Ovary (tissue), 7 donors: ENCODE measurements at regions not wholly inside any gene's neighbourhood (a gene's known extent, or its start where the extent isn't known, plus 50 kb on each side); places are given as distances from the start of the nearest gene placed in this dataset.

Experiments
- DNase-seq, 5 donors: peaks; one replicate each; pipeline ENCODE4 v3.0.0-alpha.2; 2019 to 2020
- H3K27ac ChIP-seq, 2 donors: fragments of 200-600 bp; one replicate each; pipeline versions ENCODE4 v1.5.1 to v1.8.0; 2019 to 2022
- H3K27me3 ChIP-seq: fragments of 200-600 bp; one replicate; pipeline ENCODE4 v1.8.0; 2022
- H3K36me3 ChIP-seq: fragments of 200-600 bp; sonication (generic); one replicate; pipeline ENCODE4 v1.5.1; 2019
- H3K4me1 ChIP-seq: one replicate; pipeline ENCODE4 v1.8.1; 2013; ENCODE audit warnings: mild to moderate bottlenecking, moderate library complexity; ENCODE audit not compliant: insufficient read depth
- H3K4me3 ChIP-seq: fragments of 200-600 bp; sonication (generic); one replicate; pipeline ENCODE4 v1.5.1; 2017
- H3K9me3 ChIP-seq, 2 donors: fragments of 200-600 bp in 1 of 2; sonication (generic) in 1 of 2; one replicate each; pipeline versions ENCODE4 v1.5.1 to v1.8.1; 2013 to 2019; ENCODE audit warnings: mild to moderate bottlenecking in 1 of 2, moderate library complexity in 1 of 2
- CTCF ChIP-seq, 3 donors: fragments of 450-650 bp in 2 of 3; fragments of 200-600 bp in 1 of 3; IDR thresholded peaks; one replicate each; pipeline versions ENCODE4 v1.5.1 to v1.8.0; 2016 to 2022; ENCODE audit warnings: antibody characterized with exemption in 3 of 3, mild to moderate bottlenecking in 1 of 3
- EP300 ChIP-seq: sonication (generic); formaldehyde crosslinking; IDR thresholded peaks from one replicate; pipeline ENCODE4 v1.6.1; 2017; ENCODE audit warnings: antibody characterized with exemption
- POLR2A ChIP-seq: fragments of 450-650 bp; IDR thresholded peaks from one replicate; pipeline ENCODE4 v1.6.1; 2017; ENCODE audit warnings: antibody characterized with exemption, mild to moderate bottlenecking, moderate library complexity
- WGBS, 3 donors: extraction: QIAGEN DNeasy Blood & Tissue Kit in 1 of 3; methylation state at CpG; one replicate each; pipeline versions ENCODE4 v1.1.5 to v1.1.7; 2013 to 2017; 5-methylcytosine and 5-hydroxymethylcytosine counted together
- intact Hi-C, 4 donors: fragments of 100-400 bp; cut with DNase I; formaldehyde crosslinking; loops; one replicate each; pipeline versions ENCODE4 v1.11.0 to v1.15.1; 2022 to 2023
- donor health status: DM: no; HTN: no; CAD: no; lungs with moderate emphysema.
- donor health status: DM: no; HTN: no; CAD: no.
- donor health status: Bipolar disorder and iron deficiency.
- donor health status: DM: no; HTN: no; CAD: no.
- donor health status: DM: yes; HTN: yes; CAD: no.

GRCh38 chr10:3652886-3653285 is 132.1 kb downstream of the KLF6 start:
- H3K27me3 ChIP-seq = no peaks in the 10 kb centered on the region
- H3K4me1 ChIP-seq = no peaks in the 10 kb centered on the region
- H3K4me3 ChIP-seq = no peak overlapping the region
- no peaks in the 10 kb centered on the region for H3K36me3 ChIP-seq
- TF ChIP-seq POLR2A = no peak
- TF ChIP-seq EP300 = no peak
- TF ChIP-seq CTCF (IDR thresholded peaks at IDR 0.05) = no peak
- H3K27ac ChIP-seq = no peak overlapping the region
- WGBS, 3 donors = 13 to 23% (median 21%) methylated on average over 13 of the region's 13 CpGs
- no peak for DNase-seq
- intact Hi-C loops = no loop called here
- no peaks in the 10 kb centered on the region for H3K9me3 ChIP-seq

- Histone ChIP-seq H3K27ac (no peak overlapping the region), H3K9me3 (no peaks in the 10 kb centered on the region), H3K27me3 (no peaks in the 10 kb centered on the region), H3K4me3 (no peak overlapping the region), H3K36me3 (no peaks in the 10 kb centered on the region), H3K4me1 (no peaks in the 10 kb centered on the region)
- no peak for TF ChIP-seq CTCF (IDR thresholded peaks at IDR 0.05)
- no peak for DNase-seq
- intact Hi-C loops = no loop called here
- 91 to 95% (median 94%) methylated on average over 6 of the region's 6 CpGs for WGBS, 3 donors
Measured at GRCh38 chr10:3651969-3652653, 132.9 kb downstream of the KLF6 start.

GRCh38 chr10:3648576-3648975 is 136.4 kb downstream of the KLF6 start:
- H3K9me3 ChIP-seq = no peaks in the 10 kb centered on the region
- 90 to 93% (median 91%) methylated on average over 6 of the region's 6 CpGs for WGBS, 3 donors
- intact Hi-C loops = no loop called here
- DNase-seq = no peak
- no peak overlapping the region for H3K4me3 ChIP-seq
- no peaks in the 10 kb centered on the region for H3K27me3 ChIP-seq
- no peak for TF ChIP-seq CTCF (IDR thresholded peaks at IDR 0.05)
- no peak for TF ChIP-seq EP300
- TF ChIP-seq POLR2A = no peak
- no peaks in the 10 kb centered on the region for H3K4me1 ChIP-seq
- H3K36me3 ChIP-seq = no peaks in the 10 kb centered on the region
- no peak overlapping the region for H3K27ac ChIP-seq

- no peak for DNase-seq
- H3K36me3 ChIP-seq = no peaks in the 10 kb centered on the region
- H3K4me1 ChIP-seq = no peaks in the 10 kb centered on the region
- TF ChIP-seq POLR2A = no peak
- no peak for TF ChIP-seq EP300
- TF ChIP-seq CTCF (IDR thresholded peaks at IDR 0.05) = no peak
- no peak overlapping the region for H3K4me3 ChIP-seq
- intact Hi-C loops = no loop called here
- no peak overlapping the region for H3K27ac ChIP-seq
- H3K27me3 ChIP-seq = no peaks in the 10 kb centered on the region
- H3K9me3 ChIP-seq = no peaks in the 10 kb centered on the region
- 60 to 64% (median 61%) methylated on average over 6 of the region's 6 CpGs for WGBS, 3 donors
Measured at GRCh38 chr10:3648170-3648569, 136.8 kb downstream of the KLF6 start.
